ENCODE measurements at regions not wholly inside any gene's neighbourhood (a gene's known extent, or its start where the extent isn't known, plus 50 kb on each side); places are given as distances from the start of the nearest gene placed in this dataset.
"Not testable (repeated sequence)": the region's sequence is repeated elsewhere in the genome, so short reads cannot be mapped to it uniquely, and the experiment has no call there.

- H3K27ac ChIP-seq (ENCODE audit: low read depth, low read length), result no peak overlapping the region
- 28 to 65% (median 52%) methylated on average over 3 of the region's 3 CpGs for WGBS, 3 donors
Observed at GRCh38 chr10:9061871-9062270, 1007.4 kb downstream of the GATA3 start.

- H3K27ac ChIP-seq (ENCODE audit: low read depth, low read length), result no peak overlapping the region
- 71 to 92% (median 89%) methylated on average over 3 of the region's 3 CpGs for WGBS, 3 donors
Observed at GRCh38 chr10:9066152-9066551, 1011.7 kb downstream of the GATA3 start.

DNA sequence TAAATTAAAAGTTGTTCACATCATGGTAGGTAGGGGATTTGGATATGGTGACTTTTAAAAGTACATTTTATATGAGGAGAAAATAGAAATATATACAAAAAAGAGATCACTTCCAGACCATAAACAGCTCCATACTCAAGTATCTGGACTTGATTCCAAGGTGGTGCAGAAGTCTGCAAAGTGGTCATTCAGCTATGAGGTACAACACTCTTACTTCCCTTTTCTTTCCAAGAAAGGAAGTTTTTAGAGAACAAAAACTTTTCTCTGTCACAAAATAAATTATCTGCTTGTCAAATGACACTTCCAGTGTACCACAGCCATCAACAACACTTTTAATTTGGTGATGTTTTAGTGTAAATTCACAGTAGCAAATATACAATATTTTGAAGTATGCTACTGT lies 1013.5 kb downstream of the GATA3 start:
- H3K27ac ChIP-seq (ENCODE audit: low read depth, low read length), result no peak overlapping the region

- H3K27ac ChIP-seq (ENCODE audit: low read depth, low read length), result no peak overlapping the region
- WGBS, 3 donors, result 89 to 93% (median 89%) methylated on average over 4 of the region's 4 CpGs
Observed at GRCh38 chr10:9069136-9069535, 1014.6 kb downstream of the GATA3 start.

GRCh38 chr10:9075420-9075819 lies 1020.9 kb downstream of the GATA3 start:
- 36 to 77% (median 75%) methylated on average over 1 of the region's 1 CpG for WGBS, 3 donors
- no peak overlapping the region for H3K27ac ChIP-seq (ENCODE audit: low read depth, low read length)

- H3K27ac ChIP-seq (ENCODE audit: low read depth, low read length), result no peak overlapping the region
- WGBS, 3 donors, result 46 to 72% (median 68%) methylated on average over 2 of the region's 2 CpGs
Observed at GRCh38 chr10:9076066-9076465, 1021.6 kb downstream of the GATA3 start.

GRCh38 chr10:9081253-9081652 lies 1026.8 kb downstream of the GATA3 start:
- no peak overlapping the region for H3K27ac ChIP-seq (ENCODE audit: low read depth, low read length)
- 61 to 81% (median 73%) methylated on average over 2 of the region's 2 CpGs for WGBS, 3 donors

DNA sequence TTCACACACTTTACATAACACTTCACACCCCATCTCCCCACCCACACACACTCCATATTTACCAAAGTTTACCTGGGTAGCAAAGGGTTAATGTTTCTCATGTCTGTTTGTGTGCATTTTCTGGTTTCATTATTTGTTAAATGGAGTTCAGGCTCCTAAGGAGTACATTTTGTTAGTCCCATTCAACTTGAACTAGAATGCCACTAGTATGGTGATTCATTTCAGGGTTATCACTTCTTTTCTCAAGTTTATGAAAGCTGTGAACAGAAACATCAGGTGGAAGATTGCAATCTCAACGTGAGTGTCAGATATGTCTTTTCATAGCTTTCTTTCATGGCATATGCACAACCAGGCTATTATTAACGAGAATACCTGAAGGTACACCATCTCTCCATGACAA lies 1027.5 kb downstream of the GATA3 start:
- 35 to 51% (median 45%) methylated on average over 2 of the region's 2 CpGs for WGBS, 3 donors
- H3K27ac ChIP-seq (ENCODE audit: low read depth, low read length), result no peak overlapping the region

DNA sequence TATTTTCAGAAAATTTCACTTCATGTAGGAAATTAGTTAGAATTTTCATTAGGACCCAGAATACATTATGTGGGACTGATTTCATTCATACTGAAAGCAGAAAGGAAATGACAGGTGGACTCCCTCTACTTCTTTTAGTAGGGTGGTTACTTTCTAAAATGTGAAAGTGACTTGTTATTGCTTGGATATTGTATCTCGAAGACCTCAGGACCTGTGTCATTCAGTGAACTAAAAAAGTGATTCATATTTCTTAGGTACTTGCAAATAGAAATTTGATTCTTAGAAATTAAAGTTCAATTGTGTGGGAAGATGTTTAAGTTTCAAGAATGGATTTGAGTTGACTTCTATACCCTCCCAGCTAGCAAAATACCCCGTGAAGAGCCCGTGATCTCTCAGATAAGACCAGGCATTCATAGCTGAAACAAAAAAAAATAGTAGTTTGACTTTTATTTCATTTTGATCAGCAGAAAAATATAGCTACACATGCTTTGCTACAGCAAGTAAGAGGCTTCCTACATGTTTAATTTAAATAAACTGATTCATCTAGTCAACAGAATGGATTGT lies 1037.1 kb downstream of the GATA3 start:
- H3K27ac ChIP-seq (ENCODE audit: low read depth, low read length), result no peak overlapping the region
- WGBS, 3 donors, result 54 to 76% (median 75%) methylated on average over 3 of the region's 3 CpGs

DNA sequence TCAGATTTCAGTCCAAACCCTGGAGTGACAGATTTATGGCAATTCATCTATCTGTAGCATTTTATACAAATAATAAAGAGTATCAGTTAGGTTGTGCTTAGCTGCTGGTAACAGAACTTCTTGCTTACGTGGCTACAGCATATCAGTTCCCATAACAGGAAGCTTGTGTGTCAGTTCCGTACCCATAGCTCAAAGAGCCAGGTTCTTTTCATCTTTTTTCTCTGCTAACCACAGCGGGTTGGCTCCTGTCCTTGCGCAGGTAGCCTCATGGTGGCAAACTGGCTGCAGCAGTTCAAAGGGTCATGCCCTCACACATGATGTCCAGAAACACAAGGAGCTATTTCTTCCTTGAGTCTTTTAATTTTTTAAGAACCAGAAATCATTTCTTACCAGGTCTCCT lies 1041.8 kb downstream of the GATA3 start:
- WGBS, 3 donors, result 75 to 85% (median 76%) methylated on average over 4 of the region's 4 CpGs
- no peak overlapping the region for H3K27ac ChIP-seq (ENCODE audit: low read depth, low read length)

DNA sequence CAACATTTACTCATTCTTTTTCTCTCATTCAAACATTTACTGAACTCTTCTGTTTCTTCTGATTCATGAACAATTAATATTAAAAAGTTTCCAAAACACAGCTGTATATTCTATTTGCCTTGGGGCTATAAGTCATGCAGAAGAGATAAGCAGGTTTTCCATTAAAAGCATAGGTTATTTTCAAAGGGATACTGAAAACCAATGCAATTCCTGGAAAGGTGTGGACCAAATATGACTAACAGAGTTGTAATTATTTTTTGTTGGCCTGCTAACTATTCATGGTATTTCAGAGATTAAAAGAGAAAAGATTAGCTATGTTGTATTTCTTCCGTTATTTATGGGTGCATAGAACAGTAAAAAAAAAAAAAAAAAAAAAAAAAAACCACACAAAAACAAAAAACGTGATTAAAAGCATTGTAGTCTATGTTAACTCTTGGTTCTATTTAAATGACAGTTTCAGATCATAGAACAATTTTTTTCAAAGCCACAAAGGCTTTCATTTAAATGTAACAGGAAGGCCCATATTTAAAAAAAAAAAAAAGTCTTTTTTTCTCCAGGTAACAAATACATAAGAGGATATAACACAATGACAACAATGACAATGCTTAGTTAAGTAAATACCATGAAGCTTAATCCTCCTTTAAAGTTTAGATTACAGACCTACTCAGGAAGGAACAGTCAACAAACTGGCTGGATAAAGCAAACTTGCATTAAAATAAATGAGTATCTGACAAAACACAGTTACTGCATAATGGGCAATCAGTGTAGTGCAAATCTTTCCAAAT lies 1042.9 kb downstream of the GATA3 start:
- WGBS, 3 donors, result 36 to 54% (median 46%) methylated on average over 2 of the region's 2 CpGs
- no peak overlapping the region for H3K27ac ChIP-seq (ENCODE audit: low read depth, low read length)

- WGBS, 3 donors, result 42 to 72% (median 70%) methylated on average over 4 of the region's 4 CpGs
- H3K27ac ChIP-seq (ENCODE audit: low read depth, low read length), result no peak overlapping the region
Observed at GRCh38 chr10:9097991-9098306, 1043.5 kb downstream of the GATA3 start.

DNA sequence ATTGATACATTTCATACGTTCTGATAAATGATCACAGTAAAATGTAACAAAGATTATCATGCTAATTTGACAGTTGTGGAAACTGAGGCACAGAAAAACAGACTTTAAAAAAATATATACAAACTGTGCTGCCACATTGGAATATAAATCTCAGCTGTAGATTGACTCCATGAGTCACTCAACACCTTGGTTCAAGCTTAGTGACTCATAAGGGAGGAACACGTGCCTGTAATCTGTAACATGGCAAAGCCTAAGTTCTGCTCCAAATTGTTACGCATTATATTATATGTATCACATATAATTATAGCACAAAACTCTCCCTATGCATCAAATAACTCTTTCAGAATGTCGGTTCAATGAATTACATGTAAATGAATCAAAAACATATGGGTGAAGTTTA lies 1047.5 kb downstream of the GATA3 start:
- 67 to 83% (median 80%) methylated on average over 4 of the region's 4 CpGs for WGBS, 3 donors
- H3K27ac ChIP-seq (ENCODE audit: low read depth, low read length), result no peak overlapping the region

GRCh38 chr10:9103301-9103700 lies 1048.8 kb downstream of the GATA3 start:
- no peak overlapping the region for H3K27ac ChIP-seq (ENCODE audit: low read depth, low read length)
- WGBS, 3 donors, result 41 to 55% (median 48%) methylated on average over 4 of the region's 4 CpGs

DNA sequence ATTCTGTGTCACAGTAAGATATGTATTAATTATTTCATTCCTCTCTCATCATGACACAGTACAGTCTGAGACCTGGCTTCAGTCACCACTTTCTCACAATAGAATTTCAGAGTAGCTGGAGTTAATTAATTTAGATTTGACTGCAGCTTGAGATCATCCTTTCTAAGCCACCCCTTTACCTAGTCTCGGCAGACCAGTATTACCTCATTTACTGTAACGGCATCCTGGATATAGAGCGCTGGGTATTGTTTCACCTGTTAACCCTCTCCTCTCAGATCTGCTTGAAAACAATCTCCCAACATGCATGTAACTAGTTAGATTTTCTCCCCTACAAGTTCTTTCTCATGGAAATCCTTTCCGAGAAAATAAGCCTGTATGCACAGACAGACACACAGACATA lies 1057.5 kb downstream of the GATA3 start:
- WGBS, 3 donors, result 15 to 55% (median 31%) methylated on average over 4 of the region's 4 CpGs
- no peak overlapping the region for H3K27ac ChIP-seq (ENCODE audit: low read depth, low read length)

- H3K27ac ChIP-seq (ENCODE audit: low read depth, low read length), result no peak overlapping the region
- WGBS, 3 donors, result 67 to 77% (median 74%) methylated on average over 4 of the region's 4 CpGs
Observed at GRCh38 chr10:9126728-9127127, 1072.2 kb downstream of the GATA3 start.

DNA sequence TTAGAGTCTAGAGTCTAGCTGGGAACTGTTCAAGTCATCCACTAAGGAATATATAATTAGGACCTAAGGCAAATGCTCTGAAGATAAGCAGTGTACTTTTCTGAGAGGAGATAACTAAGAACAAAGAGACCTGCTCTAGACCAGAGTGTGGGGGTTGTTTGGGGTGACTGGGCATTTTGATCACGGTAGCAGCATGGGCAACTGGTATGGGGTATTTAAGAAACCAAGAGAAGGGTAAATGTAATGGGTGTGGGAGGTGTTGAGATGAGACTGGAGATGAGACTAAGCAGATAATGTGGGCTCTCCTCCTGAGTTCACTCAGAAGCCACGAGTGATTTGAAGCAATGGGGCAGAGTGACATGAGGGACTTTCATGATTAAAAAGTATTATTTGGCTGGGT lies 1082.9 kb downstream of the GATA3 start:
- 39 to 72% (median 61%) methylated on average over 2 of the region's 2 CpGs for WGBS, 3 donors
- H3K27ac ChIP-seq (ENCODE audit: low read depth, low read length), result no peak overlapping the region

DNA sequence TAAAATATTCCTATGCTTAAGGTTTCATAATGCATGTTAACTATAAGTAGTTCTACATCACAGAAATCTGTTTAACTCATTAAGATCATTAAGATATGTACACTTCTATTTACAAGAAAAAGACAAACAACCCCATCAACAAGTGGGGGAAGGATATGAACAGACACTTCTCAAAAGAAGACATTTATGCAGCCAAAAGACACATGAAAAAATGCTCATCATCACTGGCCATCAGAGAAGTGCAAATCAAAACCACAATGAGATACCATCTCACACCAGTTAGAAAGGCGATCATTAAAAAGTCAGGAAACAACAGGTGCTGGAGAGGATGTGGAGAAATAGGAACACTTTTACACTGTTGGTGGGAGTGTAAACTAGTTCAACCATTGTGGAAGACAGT lies 1084.3 kb downstream of the GATA3 start:
- H3K27ac ChIP-seq (ENCODE audit: low read depth, low read length), result not testable (repeated sequence)
- WGBS, 3 donors, result 91 to 100% (median 96%) methylated on average over 1 of the region's 1 CpG

DNA sequence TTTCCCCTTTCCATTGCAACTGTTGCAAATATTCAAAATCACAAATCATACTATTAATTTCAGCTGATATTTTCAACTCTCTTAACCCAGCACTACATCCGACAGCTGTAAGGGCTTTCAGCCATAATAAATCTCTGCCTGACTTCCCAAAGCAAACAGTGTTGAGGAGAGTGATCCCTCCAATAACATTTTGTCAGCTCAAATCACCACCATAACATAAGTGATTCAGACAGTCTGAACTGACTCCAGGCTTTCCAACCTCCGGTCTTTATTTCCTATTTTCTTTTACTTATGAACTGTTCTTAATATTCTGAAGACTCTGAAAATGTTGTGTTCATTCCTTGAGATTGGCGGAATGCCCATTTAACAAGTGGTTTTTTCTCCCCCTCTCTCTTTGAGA lies 1085.9 kb downstream of the GATA3 start:
- H3K27ac ChIP-seq (ENCODE audit: low read depth, low read length), result no peak overlapping the region
- 26 to 40% (median 29%) methylated on average over 3 of the region's 3 CpGs for WGBS, 3 donors

DNA sequence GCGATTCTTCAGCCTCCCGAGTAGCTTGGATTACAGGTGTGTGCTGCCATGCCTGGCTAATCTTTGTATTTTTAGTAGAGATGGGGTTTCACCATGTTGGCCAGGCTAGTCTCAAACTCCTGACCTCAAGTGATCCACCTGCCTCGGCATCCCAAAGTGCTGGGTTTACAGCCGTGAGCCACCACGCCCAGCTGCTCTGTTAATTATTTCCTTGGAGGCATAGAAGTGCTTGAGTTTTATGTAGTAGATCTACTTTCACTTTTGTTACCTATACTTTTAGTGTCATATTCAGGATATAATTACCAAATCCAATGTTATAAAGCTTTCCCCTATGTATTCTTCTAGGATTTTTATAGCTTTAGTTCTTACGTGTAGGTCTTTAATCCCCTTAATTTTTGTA lies 1093.0 kb downstream of the GATA3 start:
- 73 to 81% (median 79%) methylated on average over 6 of the region's 6 CpGs for WGBS, 3 donors
- no peak overlapping the region for H3K27ac ChIP-seq (ENCODE audit: low read depth, low read length)

GRCh38 chr10:9149134-9149533 lies 1094.6 kb downstream of the GATA3 start:
- H3K27ac ChIP-seq (ENCODE audit: low read depth, low read length), result no peak overlapping the region

Data from adipose tissue (tissue), 3 donors.